ENCODE measurements at regions not wholly inside any gene's neighbourhood (a gene's known extent, or its start where the extent isn't known, plus 50 kb on each side); places are given as distances from the start of the nearest gene placed in this dataset.
"Not testable (repeated sequence)": the region's sequence is repeated elsewhere in the genome, so short reads cannot be mapped to it uniquely, and the experiment has no call there.

- no peak for ATAC-seq
Observed at GRCh38 chr21:34272321-34272720, 91.5 kb upstream of the KCNE2 start.

- no peak for ATAC-seq
Observed at GRCh38 chr21:34274001-34274400, 89.8 kb upstream of the KCNE2 start.

- no peak for ATAC-seq
Observed at GRCh38 chr21:34276711-34277425, 86.9 kb upstream of the KCNE2 start.

GRCh38 chr21:34278451-34278850 is 85.4 kb upstream of the KCNE2 start:
- no peak for ATAC-seq

GRCh38 chr21:34279285-34279684 is 84.5 kb upstream of the KCNE2 start:
- no peak for ATAC-seq

GRCh38 chr21:34279883-34280282 is 83.9 kb upstream of the KCNE2 start:
- no peak for ATAC-seq

- ATAC-seq: no peak
Observed at GRCh38 chr21:34280389-34280795, 83.4 kb upstream of the KCNE2 start.

GRCh38 chr21:34280959-34281358 is 82.8 kb upstream of the KCNE2 start:
- ATAC-seq: no peak

GRCh38 chr21:34282223-34282622 is 81.6 kb upstream of the KCNE2 start:
- ATAC-seq: peak; percentile 63

- ATAC-seq: no peak
Observed at GRCh38 chr21:34284666-34285065, 79.1 kb upstream of the KCNE2 start.

GRCh38 chr21:34288042-34288441 is 75.8 kb upstream of the KCNE2 start:
- not testable (repeated sequence) for ATAC-seq

GRCh38 chr21:34289856-34290255 is 74.0 kb upstream of the KCNE2 start:
- ATAC-seq: no peak

- no peak for ATAC-seq
Observed at GRCh38 chr21:34296878-34297277, 66.9 kb upstream of the KCNE2 start.

GRCh38 chr21:34298534-34299167 is 65.2 kb upstream of the KCNE2 start:
- ATAC-seq: no peak

- ATAC-seq: no peak
Observed at GRCh38 chr21:34299168-34299539, 64.7 kb upstream of the KCNE2 start.

GRCh38 chr21:34302521-34302920 is 61.3 kb upstream of the KCNE2 start:
- no peak for ATAC-seq

- peak; percentile 6 for ATAC-seq
Observed at GRCh38 chr21:34305605-34306604, 57.9 kb upstream of the KCNE2 start.

- ATAC-seq: peak; percentile 89
Observed at GRCh38 chr21:34307991-34308532, 55.7 kb upstream of the KCNE2 start.

- peak; percentile 59 for ATAC-seq
Observed at GRCh38 chr21:34311561-34312330, 52.1 kb upstream of the KCNE2 start.

- no peak for ATAC-seq
Observed at GRCh38 chr21:34313116-34313515, 50.7 kb upstream of the KCNE2 start.
